ENCODE measurements at regions not wholly inside any gene's neighbourhood (a gene's known extent, or its start where the extent isn't known, plus 50 kb on each side); places are given as distances from the start of the nearest gene placed in this dataset.
"Not testable (repeated sequence)": the region's sequence is repeated elsewhere in the genome, so short reads cannot be mapped to it uniquely, and the experiment has no call there.

GRCh38 chr4:138487230-138487629 lies 245.1 kb upstream of the SLC7A11 start:
- DNase-seq: no peak

- DNase-seq: no peak
Observed at GRCh38 chr4:138485498-138485897, 243.3 kb upstream of the SLC7A11 start.

GRCh38 chr4:138475116-138475515 lies 233.0 kb upstream of the SLC7A11 start:
- DNase-seq: no peak

- DNase-seq: no peak
Observed at GRCh38 chr4:138473339-138473738, 231.2 kb upstream of the SLC7A11 start.

GRCh38 chr4:138460477-138461414 lies 218.6 kb upstream of the SLC7A11 start:
- DNase-seq: no peak

GRCh38 chr4:138458751-138459150 lies 216.6 kb upstream of the SLC7A11 start:
- no peak for DNase-seq

GRCh38 chr4:138456349-138456748 lies 214.2 kb upstream of the SLC7A11 start:
- DNase-seq: not testable (repeated sequence)

GRCh38 chr4:138455097-138455496 lies 212.9 kb upstream of the SLC7A11 start:
- DNase-seq: no peak

- DNase-seq: no peak
Observed at GRCh38 chr4:138452826-138453225, 210.7 kb upstream of the SLC7A11 start.

GRCh38 chr4:138451276-138451663 lies 209.1 kb upstream of the SLC7A11 start:
- no peak for DNase-seq

GRCh38 chr4:138450546-138451275 lies 208.6 kb upstream of the SLC7A11 start:
- DNase-seq: no peak

- no peak for DNase-seq
Observed at GRCh38 chr4:138449938-138450337, 207.8 kb upstream of the SLC7A11 start.

GRCh38 chr4:138448169-138448568 lies 206.0 kb upstream of the SLC7A11 start:
- DNase-seq: no peak

- DNase-seq: no peak
Observed at GRCh38 chr4:138446456-138446855, 204.3 kb upstream of the SLC7A11 start.

GRCh38 chr4:138445098-138445497 lies 202.9 kb upstream of the SLC7A11 start:
- no peak for DNase-seq

GRCh38 chr4:138444260-138444659 lies 202.1 kb upstream of the SLC7A11 start:
- DNase-seq: no peak

GRCh38 chr4:138439143-138439581 lies 197.0 kb upstream of the SLC7A11 start:
- DNase-seq: no peak

- no peak for DNase-seq
Observed at GRCh38 chr4:138438608-138439007, 196.5 kb upstream of the SLC7A11 start.

- no peak for DNase-seq
Observed at GRCh38 chr4:138437263-138437851, 195.2 kb upstream of the SLC7A11 start.

- not testable (repeated sequence) for DNase-seq
Observed at GRCh38 chr4:138435733-138436132, 193.6 kb upstream of the SLC7A11 start.

GRCh38 chr4:138435046-138435445 lies 192.9 kb upstream of the SLC7A11 start:
- not testable (repeated sequence) for DNase-seq

GRCh38 chr4:138428611-138429010 lies 186.5 kb upstream of the SLC7A11 start:
- no peak for DNase-seq

- no peak for DNase-seq
Observed at GRCh38 chr4:138426786-138427185, 184.6 kb upstream of the SLC7A11 start.

- DNase-seq: no peak
Observed at GRCh38 chr4:138420471-138420870, 178.3 kb upstream of the SLC7A11 start.
